Activated gamma-delta T cell treated with anti-CD3 and anti-CD28 coated beads, Interleukin-2, amount 50 U/mL, for 16 hours (primary cell): ENCODE measurements at regions not wholly inside any gene's neighbourhood (a gene's known extent, or its start where the extent isn't known, plus 50 kb on each side); places are given as distances from the start of the nearest gene placed in this dataset.

Experiments used
- DNase-seq: peaks from one replicate; pipeline ENCODE4 v3.0.0-alpha.2; 2020; ENCODE audit warnings: low read depth

GRCh38 chr1:53378061-53378460 lies 50.2 kb upstream of the LRP8 start:
- DNase-seq = no peak

GRCh38 chr1:53378932-53379661 lies 51.2 kb upstream of the LRP8 start:
- no peak for DNase-seq

GRCh38 chr1:53379662-53380002 lies 51.8 kb upstream of the LRP8 start:
- no peak for DNase-seq

GRCh38 chr1:53380296-53380695 lies 52.4 kb upstream of the LRP8 start:
- DNase-seq = no peak

GRCh38 chr1:53381790-53382401 lies 54.0 kb upstream of the LRP8 start:
- no peak for DNase-seq

- DNase-seq = no peak
Measured at GRCh38 chr1:53383136-53383870, 55.4 kb upstream of the LRP8 start.

- DNase-seq = no peak
Measured at GRCh38 chr1:53384796-53385195, 56.9 kb upstream of the LRP8 start.

- DNase-seq = no peak
Measured at GRCh38 chr1:53385276-53386225, 57.7 kb upstream of the LRP8 start.

- no peak for DNase-seq
Measured at GRCh38 chr1:53388963-53389362, 61.1 kb upstream of the LRP8 start.

GRCh38 chr1:53390261-53390660 lies 62.4 kb upstream of the LRP8 start:
- DNase-seq = no peak

GRCh38 chr1:53390736-53391135 lies 62.9 kb upstream of the LRP8 start:
- DNase-seq = no peak

GRCh38 chr1:53391296-53391695 lies 63.4 kb upstream of the LRP8 start:
- no peak for DNase-seq

- no peak for DNase-seq
Measured at GRCh38 chr1:53391982-53392381, 64.1 kb upstream of the LRP8 start.

GRCh38 chr1:53392460-53392859 lies 64.6 kb upstream of the LRP8 start:
- no peak for DNase-seq

- peak; percentile 60 for DNase-seq
Measured at GRCh38 chr1:53393325-53393792, 65.5 kb upstream of the LRP8 start.

GRCh38 chr1:53394306-53394705 lies 64.9 kb upstream of the DMRTB1 start:
- DNase-seq = no peak

GRCh38 chr1:53395671-53396215 lies 63.5 kb upstream of the DMRTB1 start:
- DNase-seq = no peak

- DNase-seq = no peak
Measured at GRCh38 chr1:53396573-53397268, 62.5 kb upstream of the DMRTB1 start.

- no peak for DNase-seq
Measured at GRCh38 chr1:53398091-53398490, 61.1 kb upstream of the DMRTB1 start.

- DNase-seq = no peak
Measured at GRCh38 chr1:53398576-53399365, 60.4 kb upstream of the DMRTB1 start.
